MM.1S (cell line): ENCODE measurements at regions not wholly inside any gene's neighbourhood (a gene's known extent, or its start where the extent isn't known, plus 50 kb on each side); places are given as distances from the start of the nearest gene placed in this dataset.

Experiments
- DNase-seq: peaks from one replicate; pipeline ENCODE4 v3.0.0-alpha.2; 2015
- H2AFZ ChIP-seq: fragments of 300-600 bp; sonication (generic); 2 replicates; pipeline ENCODE4 v1.6.0; 2016; ENCODE audit warnings: antibody characterized with exemption, low read length
- H3F3A ChIP-seq: fragments of 300-600 bp; sonication (generic); 2 replicates; pipeline ENCODE4 v1.6.1; 2016; ENCODE audit warnings: mild to moderate bottlenecking, antibody characterized with exemption, low read length, moderate library complexity, mixed read lengths; ENCODE audit not compliant: insufficient read depth
- H3K27ac ChIP-seq: fragments of 300-600 bp; sonication (generic); 2 replicates; pipeline ENCODE4 v1.5.1; 2016; ENCODE audit warnings: mild to moderate bottlenecking, low read length
- H3K27me3 ChIP-seq: fragments of 300-600 bp; sonication (generic); replicated peaks from 2 replicates; pipeline ENCODE4 v1.6.0; 2016; ENCODE audit warnings: low read length; ENCODE audit not compliant: insufficient read depth
- H3K36me3 ChIP-seq: fragments of 300-600 bp; sonication (generic); replicated peaks from 2 replicates; pipeline ENCODE4 v1.6.1; 2016; ENCODE audit warnings: mild to moderate bottlenecking, low read length, mixed read lengths; ENCODE audit not compliant: insufficient read depth
- H3K4me1 ChIP-seq: fragments of 300-600 bp; sonication (generic); 2 replicates; pipeline ENCODE4 v1.6.1; 2016; ENCODE audit warnings: low read length, mixed read lengths
- H3K4me2 ChIP-seq: fragments of 300-600 bp; sonication (generic); 2 replicates; pipeline ENCODE4 v1.6.0; 2016; ENCODE audit warnings: low read depth, low read length
- H3K4me3 ChIP-seq: fragments of 300-600 bp; sonication (generic); 2 replicates; pipeline ENCODE4 v1.5.1; 2016; ENCODE audit warnings: low read length, mixed read lengths
- H3K79me2 ChIP-seq: fragments of 300-600 bp; sonication (generic); 2 replicates; pipeline ENCODE4 v1.6.1; 2016; ENCODE audit warnings: mixed run types, low read length, mixed read lengths
- H3K9ac ChIP-seq: fragments of 300-600 bp; sonication (generic); 2 replicates; pipeline ENCODE4 v1.6.1; 2016; ENCODE audit warnings: low read length, mixed read lengths
- H3K9me2 ChIP-seq: fragments of 300-600 bp; sonication (generic); replicated peaks from 2 replicates; pipeline ENCODE4 v1.6.1; 2016; ENCODE audit warnings: mild to moderate bottlenecking, low read length, mixed read lengths; ENCODE audit not compliant: insufficient read depth
- H3K9me3 ChIP-seq: fragments of 300-600 bp; sonication (generic); replicated peaks from 2 replicates; pipeline ENCODE4 v1.6.1; 2016; ENCODE audit warnings: mild to moderate bottlenecking, low read length, mixed read lengths; ENCODE audit not compliant: insufficient read depth
- H4K20me1 ChIP-seq: fragments of 300-600 bp; sonication (generic); 2 replicates; pipeline ENCODE4 v1.6.1; 2016; ENCODE audit warnings: mild to moderate bottlenecking, low read length, moderate library complexity, mixed read lengths; ENCODE audit not compliant: insufficient read depth
- CTCF ChIP-seq: fragments of 300-600 bp; sonication (generic); IDR thresholded peaks from 2 replicates; pipeline ENCODE4 v1.5.1; 2016; ENCODE audit warnings: antibody characterized with exemption, low read length, mixed read lengths
- EZH2 ChIP-seq: fragments of 300-600 bp; sonication (generic); optimal IDR thresholded peaks from 2 replicates; pipeline ENCODE3; 2017; ENCODE audit warnings: low read depth, mild to moderate bottlenecking, antibody characterized with exemption, low read length, mixed read lengths
- EZH2phosphoT487 ChIP-seq: fragments of 300-600 bp; sonication (generic); IDR thresholded peaks from 2 replicates; pipeline ENCODE4 v1.6.1; 2018; ENCODE audit warnings: antibody characterized with exemption, low read length

DNA sequence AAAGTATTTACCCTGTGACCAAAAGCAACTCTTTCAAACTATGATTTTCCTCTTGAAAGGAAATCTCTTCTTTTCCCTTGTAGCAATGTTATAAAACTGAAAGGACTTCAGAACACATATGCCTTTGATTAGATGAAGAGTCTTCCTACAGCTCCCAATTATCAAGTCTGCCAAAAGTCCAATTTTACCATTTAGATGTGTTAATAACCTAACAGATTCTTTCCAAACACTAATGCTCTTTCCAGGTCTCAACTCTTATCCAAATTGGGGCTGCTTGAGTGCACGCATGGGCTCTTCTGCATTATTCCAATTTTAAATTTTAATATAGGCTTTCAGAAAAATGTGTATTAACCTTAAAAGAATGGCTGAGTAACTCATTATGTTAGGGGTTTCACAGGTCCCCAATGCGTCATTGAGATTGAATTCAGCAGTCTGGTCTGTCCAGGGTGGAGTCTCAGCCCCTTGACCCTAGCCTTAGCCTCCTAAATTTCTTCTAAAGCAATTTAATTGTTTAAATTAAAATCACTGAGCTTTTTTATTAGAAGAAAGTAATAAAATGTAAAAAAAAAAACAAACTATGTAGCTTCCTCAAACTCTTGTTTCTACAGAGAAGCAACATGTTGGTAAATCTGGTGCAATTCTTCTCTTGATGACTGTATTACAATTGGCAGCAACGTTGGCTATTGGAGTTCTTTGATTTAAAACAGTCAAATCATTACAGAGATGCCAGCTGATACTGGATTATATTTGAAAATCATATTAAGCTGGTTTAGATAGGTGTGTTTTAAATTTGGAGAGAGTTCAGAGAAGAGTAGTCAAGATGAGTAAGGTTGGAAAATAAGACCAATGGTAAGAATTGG lies 170.4 kb downstream of the DKK1 start:
- DNase-seq = no peak
- Histone ChIP-seq H3K4me3 (peak overlapping the region; percentile 41; the same call in 1 of the 2 replicates), H3K27ac (peak overlapping the region; percentile 54; the same call in 1 of the 2 replicates), H3K9me2 (no peaks in the 10 kb centered on the region), H3K36me3 (no peaks in the 10 kb centered on the region), H3K9ac (peak overlapping the region; percentile 56; the same call in 1 of the 2 replicates), H3K4me1 (peaks cover 55% of the 10 kb centered on the region), H3K4me2 (peak overlapping the region; percentile 82), H3F3A (peaks cover 9% of the 10 kb centered on the region; the same call in 1 of the 2 replicates), H3K79me2 (no peaks in the 10 kb centered on the region), H4K20me1 (no peaks in the 10 kb centered on the region), H3K9me3 (no peaks in the 10 kb centered on the region), H3K27me3 (no peaks in the 10 kb centered on the region), H2AFZ (peak overlapping the region; percentile 37)
- TF ChIP-seq CTCF = no peak
- no peak for TF ChIP-seq EZH2
- no peak for TF ChIP-seq EZH2phosphoT487

DNA sequence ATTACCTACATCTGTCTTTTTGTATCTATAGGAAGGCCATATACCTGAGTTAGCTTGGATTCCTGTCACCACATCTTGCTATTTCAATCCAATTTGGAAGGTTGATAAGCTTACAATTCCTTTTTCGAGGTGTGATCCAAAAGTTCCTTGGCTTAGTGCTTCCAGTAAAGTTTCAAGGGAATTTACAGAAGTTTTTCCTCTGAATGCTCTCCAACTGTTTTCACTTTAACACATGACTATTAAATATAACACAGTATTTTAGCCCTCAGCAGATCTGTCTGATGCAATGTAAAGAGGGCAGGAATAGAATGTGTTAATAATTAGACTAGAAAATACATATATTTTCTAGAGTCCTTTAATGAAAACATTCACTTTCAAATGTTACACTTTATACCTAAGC lies 171.4 kb downstream of the DKK1 start:
- Histone ChIP-seq H3F3A (peaks cover 9% of the 10 kb centered on the region; the same call in 1 of the 2 replicates), H3K4me2 (no peak overlapping the region), H3K79me2 (no peaks in the 10 kb centered on the region), H3K9ac (no peak overlapping the region), H3K9me3 (no peaks in the 10 kb centered on the region), H3K27me3 (no peaks in the 10 kb centered on the region), H3K36me3 (no peaks in the 10 kb centered on the region), H3K4me3 (no peak overlapping the region), H3K4me1 (peaks cover 55% of the 10 kb centered on the region), H4K20me1 (no peaks in the 10 kb centered on the region), H2AFZ (no peak overlapping the region), H3K27ac (no peak overlapping the region), H3K9me2 (no peaks in the 10 kb centered on the region)
- TF ChIP-seq EZH2 (no peak), CTCF (no peak), EZH2phosphoT487 (no peak)
- no peak for DNase-seq

DNA sequence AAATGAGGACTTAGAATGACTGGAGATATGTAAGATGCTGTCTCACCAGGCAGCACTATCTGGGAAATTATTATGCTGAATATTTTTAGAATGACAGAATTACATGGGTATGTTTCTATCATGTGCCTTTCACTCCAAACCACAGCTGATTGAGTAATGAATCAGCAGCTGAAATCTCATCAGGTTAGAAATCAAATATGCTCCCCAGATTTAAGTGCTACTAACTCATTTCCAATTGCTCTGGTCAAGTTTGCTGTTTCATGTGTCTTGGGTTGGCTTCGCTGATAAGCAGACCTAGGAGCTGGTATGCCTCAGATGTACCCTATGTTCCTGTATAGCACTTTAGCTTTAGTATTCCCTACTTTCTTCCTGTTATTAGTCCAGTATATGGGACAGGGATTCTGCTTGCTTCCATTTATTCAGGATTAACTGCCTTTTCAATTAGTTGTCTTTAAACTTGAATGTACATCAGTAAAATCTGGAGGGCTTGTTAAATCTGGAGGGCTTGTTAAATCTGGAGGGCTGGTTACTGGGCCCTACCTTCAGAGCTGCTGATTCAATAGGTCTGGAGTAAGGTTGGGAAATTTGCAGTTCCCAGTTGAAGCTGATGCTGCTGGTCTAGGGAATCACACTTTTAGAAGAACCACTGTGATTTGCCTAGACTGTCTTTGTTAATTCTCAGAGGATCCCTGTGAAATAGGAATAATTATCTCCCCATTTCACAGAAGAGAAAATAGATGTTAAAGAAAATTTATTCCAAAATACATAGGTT lies 172.9 kb downstream of the DKK1 start:
- peak overlapping the region; percentile 28; the same call in 1 of the 2 replicates for H3K27ac ChIP-seq
- no peaks in the 10 kb centered on the region for H3K79me2 ChIP-seq
- H3K27me3 ChIP-seq = no peaks in the 10 kb centered on the region
- no peak overlapping the region for H3K4me3 ChIP-seq
- no peak for TF ChIP-seq EZH2
- TF ChIP-seq CTCF = no peak
- no peak for TF ChIP-seq EZH2phosphoT487
- peak; percentile 53 for DNase-seq
- no peaks in the 10 kb centered on the region for H3K9me3 ChIP-seq
- H3K9ac ChIP-seq = no peak overlapping the region
- H3K9me2 ChIP-seq = no peaks in the 10 kb centered on the region
- no peak overlapping the region for H2AFZ ChIP-seq
- H3K36me3 ChIP-seq = no peaks in the 10 kb centered on the region
- H3K4me2 ChIP-seq = peak overlapping the region; percentile 23
- H3F3A ChIP-seq = peaks cover 9% of the 10 kb centered on the region; the same call in 1 of the 2 replicates
- H3K4me1 ChIP-seq = peaks cover 55% of the 10 kb centered on the region
- H4K20me1 ChIP-seq = no peaks in the 10 kb centered on the region
